Keratinocyte (primary cell): ENCODE measurements at regions not wholly inside any gene's neighbourhood (a gene's known extent, or its start where the extent isn't known, plus 50 kb on each side); places are given as distances from the start of the nearest gene placed in this dataset.

Experiments used
- CTCF ChIP-seq, 3 experiments: IDR thresholded peaks in 1 of 3; conservative IDR thresholded peaks in 1 of 3; optimal IDR thresholded peaks in 1 of 3; 2 replicates in 2 of 3; 3 replicates in 1 of 3; pipeline versions ENCODE3 to v1.5.1; 2011; ENCODE audit warnings: low read length in 3 of 3, mild to moderate bottlenecking in 3 of 3, moderate library complexity in 2 of 3, control low read depth in 1 of 3, inconsistent platforms in 1 of 3; ENCODE audit not compliant: insufficient read depth in 2 of 3; ENCODE audit errors: extremely low read depth in 1 of 3
- EZH2 ChIP-seq: IDR thresholded peaks from one replicate; pipeline ENCODE4 v1.6.1; 2012; ENCODE audit warnings: inconsistent platforms, mild to moderate bottlenecking, low read length, moderate library complexity

DNA sequence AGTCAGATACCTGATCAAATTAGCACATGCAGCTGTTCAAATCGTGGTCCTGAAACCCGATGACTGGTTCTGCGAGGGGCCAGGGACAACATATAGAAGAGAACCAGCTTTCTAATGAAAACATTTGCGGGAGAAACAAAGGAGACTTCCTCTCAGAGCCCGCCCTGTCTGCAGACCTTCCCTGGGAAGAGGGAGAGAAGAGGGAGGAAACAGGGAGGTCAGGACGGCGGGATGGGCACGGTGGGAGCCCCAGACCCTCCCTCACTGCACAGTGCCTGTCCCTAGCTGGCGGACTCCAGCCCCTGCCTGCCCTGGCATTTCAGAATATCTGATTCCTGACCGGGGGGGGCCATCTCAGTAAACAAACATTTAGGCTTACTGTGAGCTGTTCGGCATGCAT is 317.3 kb downstream of the FOXL1 start:
- TF ChIP-seq CTCF (optimal IDR thresholded peaks at IDR 0.05 in 1 of 3, IDR thresholded peaks at IDR 0.05 in 1 of 3, conservative IDR thresholded peaks at IDR 0.05 in 1 of 3; ENCODE audit: extremely low read depth in 1 of 3, insufficient read depth in 2 of 3, low read length in 3 of 3) (no peak), EZH2 (no peak)
